ENCODE measurements at regions not wholly inside any gene's neighbourhood (a gene's known extent, or its start where the extent isn't known, plus 50 kb on each side); places are given as distances from the start of the nearest gene placed in this dataset.

GRCh38 chr2:582792-583528, 94.2 kb downstream of the TMEM18 start:
- no peak for TF ChIP-seq CTCF (IDR thresholded peaks at IDR 0.05)
- TF ChIP-seq POLR2A (IDR thresholded peaks at IDR 0.05): no peak

Data from vagina (tissue), 2 donors.